SK-N-SH treated with all-trans-retinoic acid at 6 μM for 48 hours (cell line): ENCODE measurements at regions not wholly inside any gene's neighbourhood (a gene's known extent, or its start where the extent isn't known, plus 50 kb on each side); places are given as distances from the start of the nearest gene placed in this dataset.
"Not testable (repeated sequence)": the region's sequence is repeated elsewhere in the genome, so short reads cannot be mapped to it uniquely, and the experiment has no call there.

ENCODE experiments used
- ATAC-seq: fragments of 200-7000 bp; cut with Tn5 transposase; 3 replicates; pipeline ENCODE4 v1.9.1; 2020; ENCODE audit warnings: mild to moderate bottlenecking, moderate library complexity
- ARNTL ChIP-seq: fragments of 450-650 bp; formaldehyde crosslinking; IDR thresholded peaks from 2 replicates; pipeline ENCODE4 v1.5.0; 2020; ENCODE audit warnings: low read depth, mild to moderate bottlenecking, moderate library complexity, borderline replicate concordance
- BACH2 ChIP-seq: fragments of 250-450 bp; sonication (Bioruptor Pico); IDR thresholded peaks from 2 replicates; pipeline ENCODE4 v1.9.0; 2021; ENCODE audit warnings: mild to moderate bottlenecking, borderline replicate concordance
- CREB5 ChIP-seq: fragments of 250-450 bp; sonication (Bioruptor Pico); IDR thresholded peaks from 2 replicates; pipeline ENCODE4 v1.5.1; 2020; ENCODE audit warnings: low read depth, mild to moderate bottlenecking, moderate library complexity
- CSDC2 ChIP-seq: fragments of 250-450 bp; sonication (Bioruptor Pico); IDR thresholded peaks from 2 replicates; pipeline ENCODE4 v1.5.0; 2020; ENCODE audit warnings: mild to moderate bottlenecking, moderate library complexity
- CSRNP3 ChIP-seq: fragments of 250-450 bp; sonication (Bioruptor Pico); IDR thresholded peaks from 2 replicates; pipeline ENCODE4 v1.5.1; 2021; ENCODE audit warnings: mild to moderate bottlenecking, moderate library complexity
- ESRRG ChIP-seq: fragments of 250-450 bp; sonication (Bioruptor Pico); IDR thresholded peaks from 2 replicates; pipeline ENCODE4 v1.6.1; 2021; ENCODE audit warnings: mild to moderate bottlenecking
- ISL1 ChIP-seq: fragments of 250-450 bp; sonication (Bioruptor Pico); IDR thresholded peaks from 2 replicates; pipeline ENCODE4 v2.1.2; 2022; ENCODE audit warnings: mild to moderate bottlenecking, moderate library complexity
- PATZ1 ChIP-seq: fragments of 250-450 bp; sonication (Bioruptor Pico); IDR thresholded peaks from 2 replicates; pipeline ENCODE4 v1.8.0; 2020; ENCODE audit warnings: mild to moderate bottlenecking, moderate library complexity, borderline replicate concordance
- PPARA ChIP-seq: fragments of 250-450 bp; sonication (Bioruptor Pico); IDR thresholded peaks from 2 replicates; pipeline ENCODE4 v1.5.0; 2020; ENCODE audit warnings: mild to moderate bottlenecking, borderline replicate concordance
- SNAI2 ChIP-seq: fragments of 250-450 bp; sonication (Bioruptor Pico); IDR thresholded peaks from 2 replicates; pipeline ENCODE4 v1.5.0; 2020; ENCODE audit warnings: mild to moderate bottlenecking, moderate library complexity
- TCF4 ChIP-seq: fragments of 250-450 bp; sonication (Bioruptor Pico); IDR thresholded peaks from 2 replicates; pipeline ENCODE4 v1.8.0; 2021; ENCODE audit warnings: mild to moderate bottlenecking, moderate library complexity, borderline replicate concordance
- TOX ChIP-seq: fragments of 250-450 bp; sonication (Bioruptor Pico); IDR thresholded peaks from 2 replicates; pipeline ENCODE4 v1.8.0; 2021; ENCODE audit warnings: mild to moderate bottlenecking, moderate library complexity, borderline replicate concordance
- TSHZ2 ChIP-seq: fragments of 250-450 bp; sonication (Bioruptor Pico); IDR thresholded peaks from 2 replicates; pipeline ENCODE4 v1.5.0; 2020; ENCODE audit warnings: mild to moderate bottlenecking, moderate library complexity
- ZC3H10 ChIP-seq: fragments of 250-450 bp; sonication (Bioruptor Pico); IDR thresholded peaks from 2 replicates; pipeline ENCODE4 v1.5.1; 2021; ENCODE audit warnings: mild to moderate bottlenecking, moderate library complexity
- ZFP3 ChIP-seq: fragments of 250-450 bp; sonication (Bioruptor Pico); IDR thresholded peaks from 2 replicates; pipeline ENCODE4 v1.5.0; 2020; ENCODE audit warnings: mild to moderate bottlenecking, moderate library complexity
- ZFP30 ChIP-seq: fragments of 450-650 bp; formaldehyde crosslinking; IDR thresholded peaks from 2 replicates; pipeline ENCODE4 v1.5.0; 2022; ENCODE audit warnings: mild to moderate bottlenecking, moderate library complexity
- ZNF565 ChIP-seq: fragments of 450-650 bp; formaldehyde crosslinking; conservative IDR thresholded peaks from 2 replicates; pipeline ENCODE4 v1.5.0; 2020; ENCODE audit warnings: low read depth, mild to moderate bottlenecking, moderate library complexity
- ZNF70 ChIP-seq: fragments of 450-650 bp; formaldehyde crosslinking; IDR thresholded peaks from 2 replicates; pipeline ENCODE4 v1.5.0; 2020; ENCODE audit warnings: mild to moderate bottlenecking, moderate library complexity
- ZNF8 ChIP-seq: fragments of 450-650 bp; formaldehyde crosslinking; IDR thresholded peaks from 2 replicates; pipeline ENCODE4 v1.5.0; 2020; ENCODE audit warnings: mild to moderate bottlenecking, moderate library complexity

GRCh38 chr13:33682020-33682564 lies 135.9 kb upstream of the RFC3 start:
- TF ChIP-seq TCF4 (CRISPR knock-in tag) = no peak
- no peak for TF ChIP-seq PATZ1 (CRISPR knock-in tag)
- no peak for TF ChIP-seq CSDC2
- TF ChIP-seq TSHZ2 = no peak
- TF ChIP-seq ARNTL (CRISPR knock-in tag) = no peak
- TF ChIP-seq, all 23 proteins: peak for 0
- ATAC-seq = no peak

- ATAC-seq = not testable (repeated sequence)
These were observed 135.3 kb upstream of the RFC3 start for GRCh38 chr13:33682646-33683045.

GRCh38 chr13:33683376-33683775 lies 134.6 kb upstream of the RFC3 start:
- no peak for ATAC-seq
- TF ChIP-seq CREB5 = no peak
- no peak for TF ChIP-seq ISL1 (CRISPR knock-in tag)
- TF ChIP-seq TCF4 (CRISPR knock-in tag) = no peak

- TF ChIP-seq ARNTL (CRISPR knock-in tag) = no peak
- no peak for TF ChIP-seq ZC3H10
- TF ChIP-seq CREB5 = no peak
- no peak for TF ChIP-seq BACH2 (CRISPR knock-in tag)
- no peak for TF ChIP-seq TCF4 (CRISPR knock-in tag)
- TF ChIP-seq TOX (CRISPR knock-in tag) = no peak
- TF ChIP-seq ESRRG = no peak
- no peak for TF ChIP-seq ISL1 (CRISPR knock-in tag)
- ATAC-seq = no peak
These were observed 133.1 kb upstream of the RFC3 start for GRCh38 chr13:33684874-33685273.

- no peak for TF ChIP-seq ZNF70
- TF ChIP-seq BACH2 (CRISPR knock-in tag) = no peak
- no peak for TF ChIP-seq CSDC2
- no peak for TF ChIP-seq ZNF8 (CRISPR knock-in tag)
- TF ChIP-seq ZFP3 (CRISPR knock-in tag) = no peak
- TF ChIP-seq PATZ1 (CRISPR knock-in tag) = no peak
- TF ChIP-seq SNAI2 (CRISPR knock-in tag) = no peak
- TF ChIP-seq ZNF565 = no peak
- no peak for TF ChIP-seq TSHZ2
- no peak for TF ChIP-seq PPARA (CRISPR knock-in tag)
- TF ChIP-seq CSRNP3 (CRISPR knock-in tag) = no peak
- TF ChIP-seq ARNTL (CRISPR knock-in tag) = no peak
- TF ChIP-seq ZFP30 = no peak
- ATAC-seq = no peak
These were observed 131.0 kb upstream of the RFC3 start for GRCh38 chr13:33686772-33687480.
